ENCODE measurements at regions not wholly inside any gene's neighbourhood (a gene's known extent, or its start where the extent isn't known, plus 50 kb on each side); places are given as distances from the start of the nearest gene placed in this dataset.

DNA sequence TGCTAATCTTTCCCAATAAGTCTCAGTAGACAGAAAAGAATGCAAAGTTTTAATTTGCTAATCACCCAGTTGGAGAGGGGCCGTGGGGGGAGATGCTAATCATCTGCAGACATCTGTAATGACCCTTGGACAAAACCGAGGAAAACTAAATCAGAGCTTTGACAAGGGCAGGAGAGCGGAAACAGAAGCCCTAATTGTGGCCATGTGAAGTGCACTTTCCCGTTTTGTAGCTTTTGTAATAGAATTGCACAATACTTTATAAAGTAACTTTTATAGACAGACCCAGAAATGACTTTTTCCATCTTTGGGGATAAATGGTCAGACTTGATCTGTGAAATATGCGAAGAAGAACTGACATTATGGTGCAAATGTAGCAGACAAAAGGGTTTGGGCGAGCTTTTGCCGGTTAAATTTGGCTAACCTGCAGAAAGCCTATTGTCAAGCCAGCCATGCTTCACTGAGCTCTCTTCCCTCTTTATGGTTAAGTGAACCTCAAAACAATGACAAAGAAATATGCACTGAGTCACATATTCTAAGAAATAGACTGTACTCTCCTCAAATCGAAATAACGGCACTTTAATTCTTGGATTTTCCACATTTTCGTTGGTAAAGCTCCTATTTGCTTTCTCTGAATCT is 980.1 kb upstream of the POU3F3 start:
- Mint-ChIP-seq H3K9me3 (ENCODE audit: unreplicated experiment) (peaks cover 4% of the 10 kb centered on the region), H3K4me3 (ENCODE audit: unreplicated experiment) (no peak overlapping the region), H3K27me3 (ENCODE audit: unreplicated experiment) (no peaks in the 10 kb centered on the region), H3K27ac (ENCODE audit: unreplicated experiment) (no peak overlapping the region), H3K36me3 (ENCODE audit: unreplicated experiment) (no peaks in the 10 kb centered on the region), H3K4me1 (ENCODE audit: low read depth, unreplicated experiment) (no peaks in the 10 kb centered on the region)
- DNase-seq, result no peak
- TF ChIP-seq, protein P1, sequence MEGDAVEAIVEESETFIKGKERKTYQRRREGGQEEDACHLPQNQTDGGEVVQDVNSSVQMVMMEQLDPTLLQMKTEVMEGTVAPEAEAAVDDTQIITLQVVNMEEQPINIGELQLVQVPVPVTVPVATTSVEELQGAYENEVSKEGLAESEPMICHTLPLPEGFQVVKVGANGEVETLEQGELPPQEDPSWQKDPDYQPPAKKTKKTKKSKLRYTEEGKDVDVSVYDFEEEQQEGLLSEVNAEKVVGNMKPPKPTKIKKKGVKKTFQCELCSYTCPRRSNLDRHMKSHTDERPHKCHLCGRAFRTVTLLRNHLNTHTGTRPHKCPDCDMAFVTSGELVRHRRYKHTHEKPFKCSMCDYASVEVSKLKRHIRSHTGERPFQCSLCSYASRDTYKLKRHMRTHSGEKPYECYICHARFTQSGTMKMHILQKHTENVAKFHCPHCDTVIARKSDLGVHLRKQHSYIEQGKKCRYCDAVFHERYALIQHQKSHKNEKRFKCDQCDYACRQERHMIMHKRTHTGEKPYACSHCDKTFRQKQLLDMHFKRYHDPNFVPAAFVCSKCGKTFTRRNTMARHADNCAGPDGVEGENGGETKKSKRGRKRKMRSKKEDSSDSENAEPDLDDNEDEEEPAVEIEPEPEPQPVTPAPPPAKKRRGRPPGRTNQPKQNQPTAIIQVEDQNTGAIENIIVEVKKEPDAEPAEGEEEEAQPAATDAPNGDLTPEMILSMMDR (IDR thresholded peaks at IDR 0.05; ENCODE audit: partially characterized antibody, unreplicated experiment), result no peak

GRCh38 chr2:103875131-103875530 is 978.8 kb upstream of the POU3F3 start:
- Mint-ChIP-seq H3K4me3 (ENCODE audit: unreplicated experiment) (no peak overlapping the region), H3K4me1 (ENCODE audit: low read depth, unreplicated experiment) (no peaks in the 10 kb centered on the region), H3K36me3 (ENCODE audit: unreplicated experiment) (no peaks in the 10 kb centered on the region), H3K27ac (ENCODE audit: unreplicated experiment) (no peak overlapping the region), H3K27me3 (ENCODE audit: unreplicated experiment) (no peaks in the 10 kb centered on the region), H3K9me3 (ENCODE audit: unreplicated experiment) (peaks cover 1% of the 10 kb centered on the region)
- TF ChIP-seq, protein P1 (IDR thresholded peaks at IDR 0.05; ENCODE audit: partially characterized antibody, unreplicated experiment), result no peak
- no peak for DNase-seq

DNA sequence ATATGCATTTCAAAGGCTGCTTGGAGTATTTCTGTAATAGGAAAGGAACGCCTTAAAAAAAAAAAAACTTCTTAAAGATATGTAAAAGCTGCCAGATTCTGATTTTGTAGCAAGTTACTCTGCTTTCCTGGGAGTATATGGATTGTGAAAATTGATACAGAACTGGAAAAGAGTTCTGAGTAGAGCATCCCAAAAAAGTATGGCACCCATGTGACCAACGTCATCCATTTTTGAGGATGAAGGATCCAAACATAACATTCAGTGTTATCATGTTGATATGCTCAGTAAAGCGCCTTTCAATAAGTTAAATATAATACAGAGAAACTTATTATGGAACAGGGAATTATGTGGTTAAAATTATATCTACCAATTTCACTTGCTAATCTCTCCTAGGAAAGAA is 978.4 kb upstream of the POU3F3 start:
- Mint-ChIP-seq H3K4me3 (ENCODE audit: unreplicated experiment) (no peak overlapping the region), H3K4me1 (ENCODE audit: low read depth, unreplicated experiment) (no peaks in the 10 kb centered on the region), H3K9me3 (ENCODE audit: unreplicated experiment) (peaks cover 1% of the 10 kb centered on the region), H3K36me3 (ENCODE audit: unreplicated experiment) (no peaks in the 10 kb centered on the region), H3K27me3 (ENCODE audit: unreplicated experiment) (no peaks in the 10 kb centered on the region), H3K27ac (ENCODE audit: unreplicated experiment) (no peak overlapping the region)
- no peak for DNase-seq
- TF ChIP-seq, protein P1 (IDR thresholded peaks at IDR 0.05; ENCODE audit: partially characterized antibody, unreplicated experiment), result no peak

DNA sequence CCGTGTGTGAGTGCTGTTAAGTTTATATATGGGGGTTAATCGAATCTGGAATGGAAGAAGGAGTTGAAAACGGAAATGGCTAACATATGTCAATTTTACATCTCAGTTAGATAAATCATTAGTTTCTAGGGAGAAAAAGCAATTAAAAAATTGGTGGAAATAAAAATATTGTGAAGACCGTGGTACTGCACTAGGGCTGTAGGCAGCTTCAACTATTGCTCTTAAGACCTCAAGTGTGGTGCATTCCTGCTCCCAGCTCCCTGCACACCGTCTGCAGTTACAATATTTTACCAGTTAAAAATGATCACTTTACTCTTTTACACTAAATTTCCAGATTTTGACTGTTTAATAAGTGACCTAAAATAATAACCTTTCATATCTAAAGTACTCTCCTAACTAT is 977.3 kb upstream of the POU3F3 start:
- H3K27ac Mint-ChIP-seq (ENCODE audit: unreplicated experiment), result no peak overlapping the region
- DNase-seq, result no peak
- no peaks in the 10 kb centered on the region for H3K4me1 Mint-ChIP-seq (ENCODE audit: low read depth, unreplicated experiment)
- H3K36me3 Mint-ChIP-seq (ENCODE audit: unreplicated experiment), result no peaks in the 10 kb centered on the region
- TF ChIP-seq, protein P1 (IDR thresholded peaks at IDR 0.05; ENCODE audit: partially characterized antibody, unreplicated experiment), result no peak
- peaks cover 1% of the 10 kb centered on the region for H3K9me3 Mint-ChIP-seq (ENCODE audit: unreplicated experiment)
- no peak overlapping the region for H3K4me3 Mint-ChIP-seq (ENCODE audit: unreplicated experiment)
- H3K27me3 Mint-ChIP-seq (ENCODE audit: unreplicated experiment), result no peaks in the 10 kb centered on the region

DNA sequence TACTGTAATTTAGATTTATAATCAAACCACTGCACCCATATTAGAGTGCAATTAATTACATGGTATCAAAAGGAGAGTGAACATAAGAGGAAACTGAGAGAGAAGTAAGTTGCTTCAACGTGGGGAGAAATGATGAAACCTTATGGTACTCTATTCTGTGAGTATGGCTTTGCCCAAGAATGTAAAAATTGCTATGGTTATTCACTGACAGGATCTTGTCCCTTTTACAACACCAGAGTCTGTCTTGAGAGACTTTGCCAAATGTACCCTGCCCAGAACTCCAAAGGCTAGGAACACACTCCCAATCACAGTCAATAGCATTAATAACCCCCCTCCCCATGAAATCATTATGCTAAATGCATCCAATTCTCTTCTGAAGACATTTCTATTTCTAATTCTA is 974.8 kb upstream of the POU3F3 start:
- Mint-ChIP-seq H3K4me1 (ENCODE audit: low read depth, unreplicated experiment) (no peaks in the 10 kb centered on the region), H3K36me3 (ENCODE audit: unreplicated experiment) (no peaks in the 10 kb centered on the region), H3K27ac (ENCODE audit: unreplicated experiment) (no peak overlapping the region), H3K4me3 (ENCODE audit: unreplicated experiment) (no peak overlapping the region), H3K27me3 (ENCODE audit: unreplicated experiment) (no peaks in the 10 kb centered on the region), H3K9me3 (ENCODE audit: unreplicated experiment) (peaks cover 1% of the 10 kb centered on the region)
- TF ChIP-seq, protein P1 (IDR thresholded peaks at IDR 0.05; ENCODE audit: partially characterized antibody, unreplicated experiment), result no peak
- DNase-seq, result no peak

All from glutamatergic neuron (in vitro differentiated cells).